SHP77 treated with DMSO at 0.1 percent for 48 hours (cell line): ENCODE measurements at regions not wholly inside any gene's neighbourhood (a gene's known extent, or its start where the extent isn't known, plus 50 kb on each side); places are given as distances from the start of the nearest gene placed in this dataset.
"Not testable (repeated sequence)": the region's sequence is repeated elsewhere in the genome, so short reads cannot be mapped to it uniquely, and the experiment has no call there.

ENCODE experiments used
- DNase-seq: peaks from one replicate; lab custom pipeline; 2025; lab: John Stamatoyannopoulos, UW

DNA sequence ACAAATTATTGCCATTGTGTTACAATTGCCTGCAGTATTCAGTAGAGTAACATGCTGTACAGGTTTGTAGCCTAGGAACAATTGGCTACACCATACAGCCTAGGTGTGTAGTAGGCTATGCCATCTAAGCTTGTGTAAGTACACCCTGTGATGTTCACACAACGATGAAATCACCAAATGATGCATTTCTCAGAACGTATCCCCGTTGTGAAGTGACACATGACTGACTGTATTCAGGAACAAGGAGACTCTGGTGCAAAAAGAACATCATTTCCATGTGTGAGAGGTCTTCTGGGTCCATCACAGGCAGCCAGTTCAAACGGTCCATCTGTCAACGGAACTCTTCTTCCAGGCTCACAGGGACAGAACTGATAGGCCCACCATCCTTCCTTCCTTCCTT is 263.7 kb downstream of the ANAPC1 start:
- DNase-seq: no peak

DNA sequence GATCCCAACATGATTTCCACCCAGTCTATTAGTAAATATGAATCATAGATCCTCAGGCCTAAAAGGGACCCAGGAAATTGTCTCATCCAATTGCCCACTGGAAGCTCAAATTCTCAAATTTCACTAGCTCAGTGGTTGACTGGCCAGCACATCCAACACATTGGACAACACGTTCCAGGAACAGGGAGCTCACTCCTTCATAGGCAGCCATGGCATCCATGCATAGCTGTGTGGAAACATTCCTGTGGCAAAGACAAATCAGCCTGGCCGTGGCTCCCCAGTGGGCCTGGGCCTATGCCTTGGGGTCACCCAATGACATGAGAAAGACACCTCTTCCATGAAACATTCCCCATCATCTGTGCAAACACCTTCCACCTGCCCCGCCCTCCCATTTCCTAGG is 261.1 kb downstream of the ANAPC1 start:
- no peak for DNase-seq

DNA sequence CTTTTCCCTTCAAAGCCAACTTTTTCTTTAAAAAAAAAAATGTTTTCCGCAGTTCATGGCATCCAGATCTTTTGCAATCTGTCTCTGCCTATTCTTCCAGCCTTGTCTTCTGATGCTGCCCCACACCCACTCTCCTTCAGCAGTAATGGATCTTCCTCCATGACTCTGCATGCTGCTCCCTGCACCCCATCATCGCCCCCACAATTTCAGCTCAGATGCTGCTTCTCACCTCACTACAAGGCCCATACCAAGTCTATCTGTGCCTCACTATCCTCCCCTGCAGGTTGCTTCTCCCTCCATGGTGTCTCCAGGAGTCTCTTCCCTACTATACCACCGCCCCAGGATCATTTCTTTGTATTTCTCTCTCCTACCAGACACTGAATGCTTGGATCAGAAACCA is 260.6 kb downstream of the ANAPC1 start:
- DNase-seq: no peak

DNA sequence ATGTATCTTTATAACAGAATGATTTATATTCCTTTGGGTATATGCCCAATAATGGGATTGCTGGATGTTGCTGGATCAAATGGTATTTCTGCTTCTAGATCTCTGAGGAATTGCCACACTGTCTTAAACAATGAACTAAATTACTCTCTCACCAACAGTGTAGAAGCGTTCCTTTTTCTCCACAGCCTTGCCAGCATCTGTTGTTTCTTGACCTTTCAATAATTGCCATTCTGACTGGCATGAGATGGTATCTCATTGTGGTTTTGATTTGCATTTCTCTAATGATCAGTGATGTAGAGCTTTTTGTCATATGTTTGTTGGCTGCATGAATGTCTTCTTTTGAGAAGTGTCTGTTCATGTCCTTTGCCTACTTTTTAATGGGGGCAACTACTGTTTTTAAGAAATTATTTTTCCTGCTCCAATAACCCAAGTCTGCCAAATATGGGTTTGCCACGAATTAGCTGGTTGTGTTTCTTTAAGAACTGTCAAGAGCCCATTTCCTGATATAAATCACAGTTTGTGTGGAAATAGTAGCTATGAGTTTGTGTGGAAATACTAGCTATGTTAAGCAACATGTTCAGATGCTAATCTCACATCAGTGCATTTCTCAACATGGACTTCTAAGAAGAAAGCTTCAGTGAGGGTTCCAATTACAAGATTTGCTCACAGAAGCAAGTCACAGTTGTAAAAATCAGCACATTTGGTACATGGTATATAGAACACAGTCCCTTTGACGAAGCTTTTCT is 259.4 kb downstream of the ANAPC1 start:
- DNase-seq: no peak

DNA sequence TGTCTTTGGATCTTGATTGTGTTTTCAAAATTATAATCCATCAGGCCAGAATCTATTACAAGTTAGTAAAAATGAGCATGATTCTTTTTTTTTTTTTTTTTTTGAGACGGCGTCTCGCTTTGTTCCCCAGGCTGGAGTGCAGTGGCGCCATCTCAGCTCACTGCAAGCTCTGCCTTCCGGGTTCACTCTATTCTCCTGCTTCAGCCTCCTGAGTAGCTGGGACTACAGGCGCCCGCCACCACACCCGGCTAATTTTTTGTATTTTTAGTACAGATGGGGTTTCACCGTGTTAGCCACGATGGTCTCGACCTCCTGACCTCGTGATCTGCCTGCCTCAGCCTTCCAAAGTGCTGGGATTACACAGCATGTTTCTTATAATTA is 258.8 kb downstream of the ANAPC1 start:
- DNase-seq: not testable (repeated sequence)

DNA sequence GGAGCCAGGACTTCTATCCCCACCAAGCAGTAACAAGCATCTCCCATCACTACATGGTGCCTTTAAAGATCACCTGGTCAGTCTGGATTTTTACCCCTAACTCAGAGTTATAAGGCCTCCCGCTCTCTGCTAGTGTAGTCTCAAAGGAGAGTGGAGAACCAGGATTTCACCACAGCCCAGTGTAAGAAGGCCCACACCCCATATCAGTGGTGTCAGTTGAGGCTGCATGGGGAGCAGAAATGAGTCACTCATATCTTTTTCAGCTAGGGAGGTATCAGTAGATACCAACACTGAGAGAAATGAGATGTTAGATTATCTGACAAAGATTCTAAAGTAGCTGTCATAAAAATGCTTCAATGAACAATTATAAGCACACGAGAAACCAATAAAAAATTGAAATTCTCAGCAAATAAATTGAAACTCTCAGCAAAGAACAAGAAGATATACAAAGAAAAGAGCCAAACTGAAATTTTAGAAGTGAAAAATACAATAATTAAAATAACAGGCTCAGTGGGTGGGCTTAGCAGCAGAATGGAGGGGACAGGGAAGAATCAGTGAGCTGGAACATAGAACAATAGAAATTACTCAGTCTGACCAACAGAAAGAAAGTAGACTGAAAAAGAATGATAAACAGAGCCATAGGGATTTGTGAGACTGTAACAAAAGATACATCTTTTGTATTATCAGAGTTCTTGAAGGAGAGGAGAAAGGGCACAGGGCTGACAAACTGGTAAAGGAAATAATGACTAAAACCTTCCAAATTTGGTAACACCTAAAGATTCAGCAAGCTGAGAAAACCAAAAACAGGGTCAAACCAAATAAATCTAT is 257.7 kb downstream of the ANAPC1 start:
- DNase-seq: no peak

DNA sequence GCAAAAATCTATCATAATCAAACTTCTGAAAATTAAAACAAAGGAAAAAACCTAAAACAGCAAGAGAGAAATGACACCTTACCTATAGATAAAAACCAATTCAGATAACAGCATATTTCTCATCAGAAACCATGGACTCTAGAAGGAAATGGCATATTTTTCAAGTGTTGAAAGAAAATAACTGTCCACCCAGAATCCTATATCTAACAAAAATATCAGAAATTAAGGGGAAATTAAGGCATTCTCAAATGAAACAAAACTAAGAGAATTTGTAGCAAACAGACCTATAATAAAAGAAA is 257.2 kb downstream of the ANAPC1 start:
- DNase-seq: no peak

DNA sequence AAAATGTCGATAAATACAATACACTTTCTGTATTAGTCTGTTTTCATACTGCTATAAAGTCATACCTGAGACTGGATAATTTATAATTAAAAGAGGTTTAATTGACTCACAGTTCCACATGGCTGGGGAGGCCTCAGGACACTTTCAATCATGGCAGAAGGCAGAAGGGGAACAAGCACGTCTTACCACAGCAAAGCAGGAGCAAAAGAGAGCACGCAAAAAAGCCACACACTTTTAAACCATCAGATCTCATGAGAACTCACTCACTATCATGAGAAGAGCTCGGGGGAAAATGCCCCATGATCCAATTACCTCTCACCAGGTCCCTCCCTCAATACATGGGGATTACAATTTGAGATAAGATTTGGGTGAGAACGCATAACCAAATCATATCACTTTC is 256.7 kb downstream of the ANAPC1 start:
- no peak for DNase-seq

DNA sequence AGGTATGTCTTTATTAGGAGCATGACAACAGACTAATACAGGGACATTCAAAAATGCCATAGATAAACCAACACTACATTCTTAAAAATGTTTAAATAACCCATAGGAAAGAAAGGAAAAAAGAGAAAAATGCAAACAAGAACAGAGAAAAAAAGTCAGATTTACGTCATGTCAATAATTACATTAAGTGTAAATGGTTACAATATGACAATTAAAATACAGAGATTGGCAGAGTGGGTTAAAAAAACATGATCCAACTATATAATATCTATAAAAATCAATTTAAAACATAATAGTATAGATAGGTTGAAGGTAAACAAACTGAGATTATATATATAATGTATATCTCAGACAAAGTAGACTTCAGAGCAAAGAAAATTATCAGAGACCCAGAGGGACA is 255.8 kb downstream of the ANAPC1 start:
- no peak for DNase-seq

DNA sequence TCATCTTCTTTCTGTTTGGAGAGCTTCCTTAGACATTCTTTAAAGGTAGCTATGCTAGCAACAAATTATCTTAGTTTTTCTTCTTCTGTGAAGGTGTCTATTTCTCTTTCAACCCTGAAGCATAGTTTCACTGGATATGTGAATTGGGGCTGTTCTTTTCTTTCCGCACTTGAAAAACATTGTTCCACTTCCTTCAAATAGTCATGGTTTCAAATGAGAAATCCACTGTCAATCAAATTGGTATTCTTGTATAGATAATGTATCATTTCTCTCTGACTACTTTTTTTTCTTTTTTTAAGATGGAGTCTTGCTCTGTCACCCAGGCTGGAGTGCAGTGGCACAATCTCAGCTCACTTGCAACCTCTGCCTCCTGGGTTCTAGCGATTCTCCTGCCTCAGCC is 254.0 kb downstream of the ANAPC1 start:
- DNase-seq: no peak

DNA sequence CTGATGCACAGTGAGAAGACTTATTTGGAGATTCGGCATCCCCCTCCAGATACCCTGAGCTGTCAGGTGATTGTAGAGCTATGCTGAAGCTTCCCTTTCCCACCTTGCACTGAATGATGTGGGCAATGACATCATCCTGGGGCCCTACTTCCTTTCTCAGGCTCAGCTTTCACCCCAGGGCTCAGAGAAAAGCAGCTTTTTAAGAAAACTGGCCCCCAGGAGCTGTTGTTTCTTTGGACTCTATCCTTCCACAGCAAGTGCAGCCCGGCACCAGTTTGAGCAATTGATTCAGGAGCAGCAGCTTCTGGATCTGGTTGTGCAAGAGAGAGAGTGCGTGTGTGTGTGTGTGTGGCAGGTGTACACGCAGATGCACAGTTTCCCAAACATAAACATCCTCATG is 251.3 kb downstream of the ANAPC1 start:
- DNase-seq: no peak

DNA sequence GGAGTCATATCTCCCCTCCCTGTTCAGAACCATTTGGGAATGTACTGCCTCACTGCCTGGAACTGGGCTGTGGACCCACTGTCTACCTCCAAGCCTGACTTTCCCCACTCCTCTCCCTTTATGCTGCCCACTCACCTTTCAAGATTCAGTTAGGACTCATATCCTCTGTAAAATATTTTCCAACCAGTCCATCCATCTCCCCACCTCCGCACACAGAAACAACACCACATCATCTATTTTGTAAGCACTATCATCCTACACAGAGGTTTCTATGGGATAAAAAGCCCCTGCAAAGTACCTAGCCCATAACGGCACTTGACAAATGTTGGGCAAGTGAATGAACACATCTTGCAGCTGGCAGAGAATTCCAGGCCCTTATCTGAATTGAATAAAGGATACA is 250.8 kb downstream of the ANAPC1 start:
- no peak for DNase-seq

DNA sequence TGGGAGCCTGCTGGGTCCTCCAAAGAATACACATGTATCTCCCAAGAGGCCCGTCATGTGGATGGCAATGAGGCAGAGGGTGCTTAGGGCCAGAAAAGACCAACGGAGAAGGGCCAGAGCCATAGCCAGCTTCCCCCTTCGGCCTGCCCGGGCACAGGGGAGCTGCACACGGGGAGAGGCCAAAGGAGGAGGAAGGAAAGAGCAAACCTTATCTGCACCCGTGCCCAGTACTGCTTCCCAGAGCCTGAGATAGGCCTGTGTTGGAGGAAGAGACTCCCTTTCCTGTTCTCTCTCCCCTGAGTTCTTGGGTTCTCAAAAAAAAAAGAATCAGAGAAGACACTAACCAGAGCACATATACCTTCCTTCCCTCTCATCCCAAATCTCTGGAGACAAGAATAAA is 250.3 kb downstream of the ANAPC1 start:
- DNase-seq: no peak

DNA sequence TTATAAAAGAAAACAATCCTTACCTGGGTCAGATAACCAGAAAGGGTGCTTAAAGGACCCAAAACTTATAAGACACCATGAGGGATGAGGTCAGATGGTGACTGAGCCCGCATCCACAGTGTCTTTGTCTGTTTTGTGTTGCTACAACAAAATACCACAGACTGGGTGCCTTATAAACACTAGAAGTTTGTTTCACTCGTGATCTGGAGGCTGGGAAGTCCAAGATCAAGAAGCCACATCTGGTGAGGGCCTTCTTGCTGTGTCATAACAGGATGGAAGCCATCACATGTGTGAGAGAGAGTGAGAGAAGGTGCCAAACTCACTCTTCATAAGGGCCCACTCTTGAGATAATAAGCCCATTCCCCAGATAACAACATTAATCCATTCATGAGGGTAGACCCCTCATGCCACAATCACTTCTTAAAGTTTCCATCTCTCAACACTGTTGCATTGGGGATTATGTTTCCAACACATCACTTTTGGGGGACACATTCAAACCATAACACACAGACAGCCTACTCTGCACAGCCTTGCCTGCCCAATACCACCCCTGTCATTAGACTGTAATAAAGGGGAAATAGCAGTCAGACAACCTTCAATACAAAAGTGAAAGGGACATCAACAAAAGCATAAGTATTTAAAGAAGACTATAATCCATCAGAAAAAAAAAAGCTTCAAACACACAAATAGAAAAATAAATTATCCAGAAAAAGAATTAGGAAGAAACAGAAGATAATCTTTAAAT is 249.8 kb downstream of the ANAPC1 start:
- no peak for DNase-seq

DNA sequence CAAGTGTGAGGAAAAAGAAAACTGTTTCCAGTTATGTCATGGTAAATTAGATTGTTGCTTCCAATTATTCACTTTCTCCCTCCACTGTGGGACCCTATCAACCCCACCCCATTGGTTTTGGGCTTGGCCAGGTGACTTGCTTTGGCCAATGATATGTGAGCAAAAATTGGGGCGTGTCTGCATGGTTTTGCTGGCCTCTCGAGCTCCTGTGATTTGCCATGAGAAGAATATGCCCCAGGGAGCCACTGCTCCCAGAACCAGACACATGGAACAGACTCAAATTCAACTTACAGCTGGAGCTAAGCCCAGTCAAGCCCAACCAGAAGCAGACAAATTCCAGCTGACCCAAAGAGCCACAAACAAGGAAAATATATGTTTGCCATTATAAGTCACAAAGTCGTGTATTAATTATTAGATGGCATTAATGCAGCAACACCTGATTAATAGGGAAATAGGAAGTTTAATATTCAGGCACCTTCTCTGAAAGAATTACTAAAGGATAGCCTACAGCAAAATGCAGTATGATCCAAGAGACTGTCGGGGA is 248.9 kb downstream of the ANAPC1 start:
- no peak for DNase-seq

DNA sequence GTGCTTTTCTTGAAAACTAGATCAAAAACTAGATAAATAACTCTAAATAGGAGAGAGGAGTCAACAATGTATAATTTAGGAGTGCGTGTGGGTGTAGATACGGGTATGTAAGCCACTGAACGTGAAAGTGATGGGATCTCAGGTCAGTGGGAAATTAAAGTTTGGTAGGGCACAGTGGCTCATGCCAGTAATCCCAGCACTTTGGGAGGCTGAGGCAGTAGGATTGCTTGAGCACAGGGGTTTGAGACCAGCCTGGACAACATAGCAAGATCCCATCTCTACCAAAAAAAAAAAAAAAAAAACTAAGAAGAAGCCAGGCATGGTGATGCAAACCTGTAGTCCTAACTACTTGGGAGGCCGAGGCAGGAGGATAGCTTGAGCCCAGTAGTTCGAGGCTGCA is 247.1 kb downstream of the ANAPC1 start:
- DNase-seq: no peak

DNA sequence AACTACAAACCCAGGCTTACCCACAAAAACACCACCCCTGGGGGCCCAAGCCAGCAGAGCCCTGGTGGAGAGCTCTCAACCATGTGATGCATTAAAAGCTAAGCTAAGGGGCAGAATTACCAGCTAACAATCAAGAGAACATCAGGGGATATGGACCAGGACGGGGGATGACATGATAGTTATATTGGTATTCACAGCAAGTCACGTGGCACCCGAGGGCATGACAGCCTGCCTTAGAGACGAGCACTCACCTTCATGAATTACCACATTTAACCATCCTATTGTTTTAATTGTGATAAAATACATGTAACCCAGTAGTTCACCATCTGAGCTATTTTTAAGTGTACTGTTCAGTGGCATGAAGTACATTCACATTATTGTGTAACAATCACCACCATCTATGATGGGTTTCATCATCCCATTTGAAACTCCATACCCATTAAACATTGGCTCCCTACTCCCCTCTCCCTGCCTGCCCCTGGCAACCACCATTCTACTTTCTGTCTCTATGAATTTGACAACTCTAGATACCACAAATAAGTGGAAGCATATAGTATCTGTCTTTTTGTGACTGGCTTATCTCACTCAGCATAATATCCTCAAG is 245.6 kb downstream of the ANAPC1 start:
- no peak for DNase-seq

DNA sequence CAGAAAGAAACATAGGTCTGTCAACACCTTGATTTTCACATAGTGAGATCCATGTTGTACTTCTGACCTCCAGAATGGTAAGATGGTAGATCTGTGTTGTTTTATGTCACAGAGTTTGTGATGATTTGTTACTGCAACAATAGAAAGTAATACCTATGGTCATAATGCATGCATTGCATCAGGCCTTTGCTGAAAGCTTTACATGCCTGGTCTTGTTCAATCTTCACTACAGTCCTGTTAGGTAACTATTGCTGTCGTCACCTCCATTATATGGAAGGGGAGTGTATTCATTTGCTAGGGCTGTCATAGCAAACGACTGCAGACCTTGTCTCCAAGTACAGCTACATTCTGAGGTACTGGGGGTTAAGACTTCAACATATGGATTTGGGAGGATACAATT is 243.5 kb downstream of the ANAPC1 start:
- DNase-seq: no peak

DNA sequence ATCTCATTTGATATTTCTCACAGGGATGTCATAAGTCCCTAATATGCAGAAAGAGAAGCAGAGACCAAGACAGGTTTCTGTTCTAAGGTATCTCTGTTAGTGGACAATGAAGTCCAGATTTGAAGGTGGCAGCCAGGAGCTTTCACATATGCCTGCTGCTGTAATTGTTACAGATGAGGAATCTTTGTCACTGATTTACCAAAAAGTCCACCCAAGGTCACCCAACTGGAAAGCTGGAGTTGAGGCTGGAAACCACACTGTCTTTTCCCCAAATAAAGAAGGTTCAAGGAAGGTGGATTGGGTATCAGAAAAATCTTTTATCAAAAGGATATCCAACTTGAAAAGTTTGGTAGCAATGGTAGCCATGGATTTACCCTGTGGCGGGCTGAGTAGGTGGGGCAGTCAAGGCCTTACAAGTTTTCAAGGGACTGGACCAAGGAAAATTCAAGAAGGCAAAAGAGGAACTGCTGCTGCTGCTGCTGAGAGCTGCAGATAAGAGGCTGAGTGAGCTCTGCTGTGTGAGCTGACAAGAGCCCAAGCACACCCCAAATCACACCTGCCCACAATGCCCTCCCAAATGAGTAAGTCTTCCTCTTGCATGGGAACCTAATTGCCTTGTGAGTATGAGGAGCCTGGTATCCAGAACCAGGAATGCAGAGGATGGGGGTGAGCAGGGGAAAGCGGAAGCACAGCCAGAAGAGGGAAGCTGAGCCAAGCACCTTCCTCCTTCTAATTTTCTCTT is 241.2 kb downstream of the ANAPC1 start:
- no peak for DNase-seq

DNA sequence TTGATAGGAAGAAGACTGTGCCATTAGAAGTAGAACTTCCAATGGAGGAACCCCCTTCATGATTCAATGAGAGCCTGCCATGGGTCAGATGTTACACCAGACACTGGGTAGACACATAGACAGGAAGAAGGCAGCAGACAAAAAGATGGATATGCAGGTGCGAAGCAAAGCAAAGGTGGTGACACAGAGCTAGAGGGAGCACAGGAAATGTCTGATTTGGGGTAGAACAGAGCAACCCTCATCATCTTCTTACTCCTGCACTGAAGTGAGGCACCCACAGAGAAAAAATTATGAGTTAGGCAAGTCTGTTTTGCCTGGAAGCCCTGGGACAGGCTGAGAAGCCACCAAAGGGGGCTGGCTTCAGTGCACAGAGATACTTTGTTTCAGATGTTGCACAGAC is 240.2 kb downstream of the ANAPC1 start:
- DNase-seq: no peak

DNA sequence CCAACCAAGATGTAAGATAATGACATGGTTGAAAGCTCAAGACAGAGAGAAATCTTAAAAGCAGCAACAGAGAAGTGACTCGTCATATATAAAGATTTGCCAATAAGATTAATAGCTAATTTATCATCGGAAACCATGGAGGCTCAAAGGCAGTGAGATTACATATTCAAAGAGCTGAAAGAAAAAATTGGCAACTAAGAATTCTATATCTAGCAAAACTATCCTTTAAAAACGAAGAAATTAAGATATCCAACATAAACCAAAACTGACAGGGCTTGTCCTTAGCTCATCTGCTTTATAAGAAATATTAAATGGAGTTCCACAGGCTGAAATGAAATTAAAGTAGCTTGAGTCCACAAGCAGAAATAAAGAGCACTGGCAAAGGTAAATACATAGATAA is 236.6 kb downstream of the ANAPC1 start:
- no peak for DNase-seq

DNA sequence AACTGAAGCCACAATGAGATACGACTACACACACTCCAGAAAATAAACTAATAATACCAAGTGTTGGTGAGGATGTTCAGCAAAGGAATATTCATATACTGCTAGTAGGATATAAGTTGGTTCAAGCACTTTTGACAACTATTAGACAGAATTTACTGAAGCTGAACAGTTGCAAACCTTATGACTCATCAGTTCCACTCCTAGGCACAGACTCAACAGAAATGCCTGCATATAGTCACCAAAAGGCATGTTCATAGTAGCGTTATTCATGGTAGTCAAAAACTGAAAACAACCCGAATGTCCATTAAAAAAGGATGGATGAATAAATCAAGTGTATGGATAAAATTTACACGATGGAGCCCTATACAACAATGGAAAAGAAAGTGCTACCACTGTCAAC is 232.0 kb downstream of the ANAPC1 start:
- no peak for DNase-seq
